Vagina (tissue), 2 donors: ENCODE measurements at regions not wholly inside any gene's neighbourhood (a gene's known extent, or its start where the extent isn't known, plus 50 kb on each side); places are given as distances from the start of the nearest gene placed in this dataset.

Experiments
- POLR2AphosphoS5 ChIP-seq, 2 donors: sonication (generic); formaldehyde crosslinking; IDR thresholded peaks; one replicate each; pipeline ENCODE4 v1.9.0; 2017; ENCODE audit warnings: antibody characterized with exemption in 2 of 2, mild to moderate bottlenecking in 2 of 2, low read depth in 1 of 2; ENCODE audit not compliant: insufficient read depth in 1 of 2
- TF ChIP-seq, protein P1 (sequence below), 3 experiments: fragments of 450-650 bp in 2 of 3; fragments of 200-600 bp in 1 of 3; sonication (generic) in 1 of 3; IDR thresholded peaks; one replicate each; pipeline ENCODE4 v1.5.1; 2017 to 2019; ENCODE audit warnings: antibody characterized with exemption in 3 of 3, mild to moderate bottlenecking in 2 of 3, moderate library complexity in 2 of 3

DNA sequence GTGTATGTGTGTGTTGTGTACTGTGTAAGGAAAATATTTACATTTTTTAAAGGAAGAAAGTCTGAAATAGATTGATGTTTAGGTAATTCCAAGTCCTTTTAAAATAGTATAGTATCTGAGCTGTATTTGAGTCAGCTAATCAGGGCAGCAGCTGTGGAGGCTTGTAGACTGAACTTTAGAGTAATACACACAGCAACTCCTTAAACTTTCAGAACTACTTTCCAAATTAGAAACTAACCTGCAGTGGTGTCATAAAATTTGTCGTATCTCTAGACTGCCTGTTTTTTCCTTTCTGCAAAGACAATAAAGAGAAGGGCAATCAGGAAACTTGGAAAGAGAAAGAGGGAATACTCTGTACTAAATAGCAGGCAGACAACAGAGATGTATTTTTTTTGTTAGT, 391.0 kb upstream of the AZI2 start:
- TF ChIP-seq POLR2AphosphoS5 (IDR thresholded peaks at IDR 0.05; ENCODE audit: insufficient read depth in 1 of 2, low read depth in 1 of 2), result no peak
- TF ChIP-seq, protein P1, sequence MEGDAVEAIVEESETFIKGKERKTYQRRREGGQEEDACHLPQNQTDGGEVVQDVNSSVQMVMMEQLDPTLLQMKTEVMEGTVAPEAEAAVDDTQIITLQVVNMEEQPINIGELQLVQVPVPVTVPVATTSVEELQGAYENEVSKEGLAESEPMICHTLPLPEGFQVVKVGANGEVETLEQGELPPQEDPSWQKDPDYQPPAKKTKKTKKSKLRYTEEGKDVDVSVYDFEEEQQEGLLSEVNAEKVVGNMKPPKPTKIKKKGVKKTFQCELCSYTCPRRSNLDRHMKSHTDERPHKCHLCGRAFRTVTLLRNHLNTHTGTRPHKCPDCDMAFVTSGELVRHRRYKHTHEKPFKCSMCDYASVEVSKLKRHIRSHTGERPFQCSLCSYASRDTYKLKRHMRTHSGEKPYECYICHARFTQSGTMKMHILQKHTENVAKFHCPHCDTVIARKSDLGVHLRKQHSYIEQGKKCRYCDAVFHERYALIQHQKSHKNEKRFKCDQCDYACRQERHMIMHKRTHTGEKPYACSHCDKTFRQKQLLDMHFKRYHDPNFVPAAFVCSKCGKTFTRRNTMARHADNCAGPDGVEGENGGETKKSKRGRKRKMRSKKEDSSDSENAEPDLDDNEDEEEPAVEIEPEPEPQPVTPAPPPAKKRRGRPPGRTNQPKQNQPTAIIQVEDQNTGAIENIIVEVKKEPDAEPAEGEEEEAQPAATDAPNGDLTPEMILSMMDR (IDR thresholded peaks at IDR 0.05), result no peak
